Mesenchymal stem cell (in vitro differentiated cells and primary cell): ENCODE measurements at regions not wholly inside any gene's neighbourhood (a gene's known extent, or its start where the extent isn't known, plus 50 kb on each side); places are given as distances from the start of the nearest gene placed in this dataset.

Experiments
- DNase-seq: peaks from one replicate; pipeline ENCODE4 v3.0.0-alpha.2; 2013
- H2AFZ ChIP-seq: one replicate; pipeline ENCODE4 v1.6.1; 2013; ENCODE audit warnings: low read depth, mild to moderate bottlenecking, control low read depth, inconsistent platforms, low read length, moderate library complexity
- H2AK5ac ChIP-seq: 2 replicates; pipeline ENCODE4 v1.6.1; 2013; ENCODE audit warnings: low read length, moderate library complexity, mild to moderate bottlenecking, inconsistent platforms; ENCODE audit not compliant: severe bottlenecking
- H2BK120ac ChIP-seq: one replicate; pipeline ENCODE4 v1.6.1; 2013; ENCODE audit warnings: low read depth, mild to moderate bottlenecking, inconsistent platforms, low read length, moderate library complexity
- H2BK12ac ChIP-seq, 2 experiments: one replicate each; pipeline ENCODE4 v1.6.1; 2013; ENCODE audit warnings: inconsistent platforms in 2 of 2, low read length in 2 of 2, mild to moderate bottlenecking in 2 of 2, moderate library complexity in 2 of 2, control low read depth in 1 of 2
- H2BK15ac ChIP-seq: one replicate; pipeline ENCODE4 v1.6.1; 2013; ENCODE audit warnings: mild to moderate bottlenecking, low read depth, inconsistent platforms; ENCODE audit not compliant: poor library complexity, severe bottlenecking
- H2BK5ac ChIP-seq: 2 replicates; pipeline ENCODE4 v1.6.1; 2013; ENCODE audit warnings: low read depth, mild to moderate bottlenecking, low read length, control low read depth, inconsistent platforms; ENCODE audit not compliant: poor library complexity, severe bottlenecking
- H3K14ac ChIP-seq, 2 experiments: one replicate each; pipeline ENCODE4 v1.6.1; 2013; ENCODE audit warnings: inconsistent platforms in 2 of 2, low read length in 2 of 2, control low read depth in 1 of 2, mild to moderate bottlenecking in 1 of 2, moderate library complexity in 1 of 2
- H3K18ac ChIP-seq, 2 experiments: one replicate each; pipeline ENCODE4 v1.6.1; 2013; ENCODE audit warnings: inconsistent platforms in 2 of 2, low read length in 2 of 2, control low read depth in 1 of 2, low read depth in 1 of 2, mild to moderate bottlenecking in 1 of 2
- H3K23ac ChIP-seq, 2 experiments: one replicate each; pipeline ENCODE4 v1.6.1; 2013; ENCODE audit warnings: inconsistent platforms in 2 of 2, low read length in 2 of 2, mild to moderate bottlenecking in 2 of 2, moderate library complexity in 2 of 2, control low read depth in 1 of 2
- H3K27ac ChIP-seq: 2 replicates; pipeline ENCODE4 v1.5.1; 2013; ENCODE audit warnings: mild to moderate bottlenecking, moderate library complexity, low read length, control low read depth, inconsistent platforms; ENCODE audit not compliant: poor library complexity, severe bottlenecking
- H3K27me3 ChIP-seq, 2 experiments: 2 replicates each; pipeline versions ENCODE4 v1.6.1 to v1.7.0; 2013; ENCODE audit warnings: low read length in 2 of 2, mild to moderate bottlenecking in 2 of 2, moderate library complexity in 2 of 2, control low read depth in 1 of 2, inconsistent platforms in 1 of 2; ENCODE audit not compliant: control insufficient read depth in 1 of 2, insufficient read depth in 1 of 2
- H3K36me3 ChIP-seq, 2 experiments: 2 replicates each; pipeline versions ENCODE4 v1.6.1 to v1.7.0; 2013; ENCODE audit warnings: low read length in 2 of 2, control low read depth in 1 of 2, inconsistent platforms in 1 of 2, low read depth in 1 of 2, mild to moderate bottlenecking in 1 of 2; ENCODE audit not compliant: insufficient read depth in 2 of 2, control insufficient read depth in 1 of 2
- H3K4ac ChIP-seq, 2 experiments: one replicate each; pipeline ENCODE4 v1.6.1; 2013; ENCODE audit warnings: inconsistent platforms in 2 of 2, low read length in 2 of 2, mild to moderate bottlenecking in 2 of 2, moderate library complexity in 2 of 2, control low read depth in 1 of 2, low read depth in 1 of 2
- H3K4me1 ChIP-seq: 2 replicates; pipeline ENCODE4 v1.6.1; 2013; ENCODE audit warnings: low read depth, low read length, control low read depth; ENCODE audit not compliant: control insufficient read depth, insufficient read depth
- H3K4me2 ChIP-seq: 2 replicates; pipeline ENCODE4 v1.6.1; 2013; ENCODE audit warnings: low read length, mild to moderate bottlenecking, inconsistent platforms; ENCODE audit not compliant: poor library complexity, severe bottlenecking
- H3K4me3 ChIP-seq, 2 experiments: 2 replicates each; pipeline versions ENCODE4 v1.5.1 to v1.7.0; 2013; ENCODE audit warnings: low read length in 2 of 2, mild to moderate bottlenecking in 2 of 2, control low read depth in 1 of 2, low read depth in 1 of 2; ENCODE audit not compliant: insufficient read depth in 1 of 2
- H3K79me1 ChIP-seq: replicated peaks from 2 replicates; pipeline ENCODE4 v1.6.1; 2013; ENCODE audit warnings: mild to moderate bottlenecking, control low read depth, low read length, inconsistent platforms; ENCODE audit not compliant: poor library complexity, severe bottlenecking
- H3K9ac ChIP-seq: 2 replicates; pipeline ENCODE4 v1.7.0; 2013; ENCODE audit warnings: mild to moderate bottlenecking, low read length, moderate library complexity
- H3K9me3 ChIP-seq: 2 replicates; pipeline ENCODE4 v1.7.0; 2013; ENCODE audit warnings: mild to moderate bottlenecking, low read length; ENCODE audit not compliant: control insufficient read depth
- H4K8ac ChIP-seq: one replicate; pipeline ENCODE4 v1.6.1; 2013; ENCODE audit warnings: inconsistent platforms, mild to moderate bottlenecking, low read length, moderate library complexity
- H4K91ac ChIP-seq: one replicate; pipeline ENCODE4 v1.6.1; 2013; ENCODE audit warnings: mild to moderate bottlenecking, low read length, inconsistent platforms
- WGBS: methylation state at CpG from one replicate; pipeline ENCODE4 v1.1.7; 2013; ENCODE audit warnings: mixed read lengths; 5-methylcytosine and 5-hydroxymethylcytosine counted together

GRCh38 chr13:65445340-65445739 is 1784.8 kb downstream of the PCDH9 start:
- H3K4me2 ChIP-seq, result no peak overlapping the region
- no peak overlapping the region for H3K9ac ChIP-seq
- no peak overlapping the region for H3K14ac ChIP-seq
- H2AK5ac ChIP-seq, result no peak overlapping the region
- no peak overlapping the region for H2BK5ac ChIP-seq
- no peak overlapping the region for H2BK15ac ChIP-seq
- no peak for DNase-seq
- H3K9me3 ChIP-seq, result peaks cover 12% of the 10 kb centered on the region
- H3K4me3 ChIP-seq, result no peak overlapping the region
- no peaks in the 10 kb centered on the region for H3K79me1 ChIP-seq
- no peak overlapping the region for H2AFZ ChIP-seq
- no peak overlapping the region for H2BK120ac ChIP-seq
- no peak overlapping the region for H2BK12ac ChIP-seq
- no peak overlapping the region for H3K4ac ChIP-seq
- H3K4me1 ChIP-seq, result no peaks in the 10 kb centered on the region
- no peak overlapping the region for H4K91ac ChIP-seq
- H3K18ac ChIP-seq, result no peak overlapping the region
- H3K27ac ChIP-seq, result no peak overlapping the region
- no peaks in the 10 kb centered on the region for H3K27me3 ChIP-seq
- no peaks in the 10 kb centered on the region for H3K36me3 ChIP-seq
- H4K8ac ChIP-seq, result no peak overlapping the region
- H3K23ac ChIP-seq, result no peak overlapping the region

- no peaks in the 10 kb centered on the region for H3K27me3 ChIP-seq
- H3K4ac ChIP-seq, result no peak overlapping the region
- no peak overlapping the region for H4K91ac ChIP-seq
- H3K14ac ChIP-seq, result no peak overlapping the region
- no peak overlapping the region for H2AFZ ChIP-seq
- H2BK12ac ChIP-seq, result no peak overlapping the region
- H3K4me1 ChIP-seq, result no peaks in the 10 kb centered on the region
- H3K36me3 ChIP-seq, result no peaks in the 10 kb centered on the region
- no peak overlapping the region for H3K23ac ChIP-seq
- no peak overlapping the region for H4K8ac ChIP-seq
- H3K9ac ChIP-seq, result no peak overlapping the region
- H2BK15ac ChIP-seq, result no peak overlapping the region
- H3K9me3 ChIP-seq, result peaks cover 7% of the 10 kb centered on the region
- H3K79me1 ChIP-seq, result no peaks in the 10 kb centered on the region
- no peak overlapping the region for H3K27ac ChIP-seq
- no peak overlapping the region for H3K4me2 ChIP-seq
- no peak overlapping the region for H2AK5ac ChIP-seq
- DNase-seq, result no peak
- H2BK5ac ChIP-seq, result no peak overlapping the region
- no peak overlapping the region for H3K4me3 ChIP-seq
- no peak overlapping the region for H2BK120ac ChIP-seq
- WGBS, result 90% methylated on average over 7 of the region's 7 CpGs
- H3K18ac ChIP-seq, result no peak overlapping the region
These were observed 1794.5 kb downstream of the PCDH9 start for GRCh38 chr13:65435590-65435989.

GRCh38 chr13:65417953-65418352 is 1812.2 kb downstream of the PCDH9 start:
- Histone ChIP-seq H3K4ac (no peak overlapping the region), H3K36me3 (no peaks in the 10 kb centered on the region), H3K4me2 (no peak overlapping the region), H3K4me1 (no peaks in the 10 kb centered on the region), H3K9me3 (no peaks in the 10 kb centered on the region), H3K23ac (no peak overlapping the region), H3K79me1 (no peaks in the 10 kb centered on the region), H2BK120ac (no peak overlapping the region), H3K9ac (no peak overlapping the region), H3K27me3 (no peaks in the 10 kb centered on the region), H4K8ac (no peak overlapping the region), H3K27ac (no peak overlapping the region), H2AFZ (no peak overlapping the region), H2BK12ac (no peak overlapping the region), H2AK5ac (no peak overlapping the region), H2BK15ac (no peak overlapping the region), H3K18ac (no peak overlapping the region), H2BK5ac (no peak overlapping the region), H3K14ac (no peak overlapping the region), H4K91ac (no peak overlapping the region), H3K4me3 (no peak overlapping the region)
- DNase-seq, result peak; percentile 11
- WGBS, result 17% methylated on average over 1 of the region's 1 CpG

GRCh38 chr13:65416784-65417183 is 1813.4 kb downstream of the PCDH9 start:
- Histone ChIP-seq H3K4me3 (no peak overlapping the region), H3K9ac (no peak overlapping the region), H2BK120ac (no peak overlapping the region), H3K36me3 (no peaks in the 10 kb centered on the region), H3K79me1 (no peaks in the 10 kb centered on the region), H3K4ac (no peak overlapping the region), H4K91ac (no peak overlapping the region), H3K27ac (no peak overlapping the region), H3K18ac (no peak overlapping the region), H2AK5ac (no peak overlapping the region), H3K14ac (no peak overlapping the region), H3K4me2 (no peak overlapping the region), H2BK12ac (no peak overlapping the region), H3K27me3 (no peaks in the 10 kb centered on the region), H3K4me1 (no peaks in the 10 kb centered on the region), H2AFZ (no peak overlapping the region), H3K23ac (no peak overlapping the region), H3K9me3 (no peaks in the 10 kb centered on the region), H2BK5ac (no peak overlapping the region), H2BK15ac (no peak overlapping the region), H4K8ac (no peak overlapping the region)
- no CpG with 5 or more reads among the region's 1 CpG for WGBS
- DNase-seq, result no peak
